Adrenal gland (tissue), 5 donors: ENCODE measurements at regions not wholly inside any gene's neighbourhood (a gene's known extent, or its start where the extent isn't known, plus 50 kb on each side); places are given as distances from the start of the nearest gene placed in this dataset.

Experiments
- POLR2A ChIP-seq, 2 donors: fragments of 450-650 bp; IDR thresholded peaks; one replicate each; pipeline ENCODE4 v1.6.1; 2017; ENCODE audit warnings: antibody characterized with exemption in 2 of 2, mild to moderate bottlenecking in 2 of 2, moderate library complexity in 1 of 2
- TF ChIP-seq, protein P1 (sequence below), 6 experiments: fragments of 450-650 bp in 4 of 6; fragments of 200-600 bp in 2 of 6; sonication (generic) in 1 of 6; IDR thresholded peaks; 1 replicate in 5 of 6; 2 replicates in 1 of 6; pipeline versions ENCODE4 v1.5.1 to v1.8.0; 2016 to 2021; ENCODE audit warnings: antibody characterized with exemption in 6 of 6, mild to moderate bottlenecking in 2 of 6, moderate library complexity in 1 of 6
- donor health status: DM: no; HTN: no; CAD: no.

DNA sequence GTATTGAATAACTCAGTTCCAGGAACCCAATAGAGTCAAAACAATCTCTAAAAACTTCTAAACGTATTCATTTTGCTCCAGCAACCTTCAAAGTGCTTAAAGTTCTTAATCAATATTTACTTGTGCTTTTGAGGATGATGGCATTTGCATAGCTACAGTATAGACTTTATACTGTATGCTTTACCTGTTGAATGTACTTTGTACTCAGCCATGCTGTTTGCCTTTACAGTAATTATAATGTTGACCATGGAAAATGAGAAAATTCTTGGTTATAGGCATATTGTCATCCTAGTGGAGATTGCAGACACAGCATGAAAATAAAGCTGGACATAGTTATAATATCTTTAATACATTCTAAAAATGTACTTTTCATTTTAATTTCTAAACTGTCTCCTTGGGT, 762.7 kb upstream of the PHF14 start:
- TF ChIP-seq, protein P1, sequence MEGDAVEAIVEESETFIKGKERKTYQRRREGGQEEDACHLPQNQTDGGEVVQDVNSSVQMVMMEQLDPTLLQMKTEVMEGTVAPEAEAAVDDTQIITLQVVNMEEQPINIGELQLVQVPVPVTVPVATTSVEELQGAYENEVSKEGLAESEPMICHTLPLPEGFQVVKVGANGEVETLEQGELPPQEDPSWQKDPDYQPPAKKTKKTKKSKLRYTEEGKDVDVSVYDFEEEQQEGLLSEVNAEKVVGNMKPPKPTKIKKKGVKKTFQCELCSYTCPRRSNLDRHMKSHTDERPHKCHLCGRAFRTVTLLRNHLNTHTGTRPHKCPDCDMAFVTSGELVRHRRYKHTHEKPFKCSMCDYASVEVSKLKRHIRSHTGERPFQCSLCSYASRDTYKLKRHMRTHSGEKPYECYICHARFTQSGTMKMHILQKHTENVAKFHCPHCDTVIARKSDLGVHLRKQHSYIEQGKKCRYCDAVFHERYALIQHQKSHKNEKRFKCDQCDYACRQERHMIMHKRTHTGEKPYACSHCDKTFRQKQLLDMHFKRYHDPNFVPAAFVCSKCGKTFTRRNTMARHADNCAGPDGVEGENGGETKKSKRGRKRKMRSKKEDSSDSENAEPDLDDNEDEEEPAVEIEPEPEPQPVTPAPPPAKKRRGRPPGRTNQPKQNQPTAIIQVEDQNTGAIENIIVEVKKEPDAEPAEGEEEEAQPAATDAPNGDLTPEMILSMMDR (IDR thresholded peaks at IDR 0.05), result no peak
- TF ChIP-seq POLR2A (IDR thresholded peaks at IDR 0.05), result no peak
